ENCODE measurements at regions not wholly inside any gene's neighbourhood (a gene's known extent, or its start where the extent isn't known, plus 50 kb on each side); places are given as distances from the start of the nearest gene placed in this dataset.

DNA sequence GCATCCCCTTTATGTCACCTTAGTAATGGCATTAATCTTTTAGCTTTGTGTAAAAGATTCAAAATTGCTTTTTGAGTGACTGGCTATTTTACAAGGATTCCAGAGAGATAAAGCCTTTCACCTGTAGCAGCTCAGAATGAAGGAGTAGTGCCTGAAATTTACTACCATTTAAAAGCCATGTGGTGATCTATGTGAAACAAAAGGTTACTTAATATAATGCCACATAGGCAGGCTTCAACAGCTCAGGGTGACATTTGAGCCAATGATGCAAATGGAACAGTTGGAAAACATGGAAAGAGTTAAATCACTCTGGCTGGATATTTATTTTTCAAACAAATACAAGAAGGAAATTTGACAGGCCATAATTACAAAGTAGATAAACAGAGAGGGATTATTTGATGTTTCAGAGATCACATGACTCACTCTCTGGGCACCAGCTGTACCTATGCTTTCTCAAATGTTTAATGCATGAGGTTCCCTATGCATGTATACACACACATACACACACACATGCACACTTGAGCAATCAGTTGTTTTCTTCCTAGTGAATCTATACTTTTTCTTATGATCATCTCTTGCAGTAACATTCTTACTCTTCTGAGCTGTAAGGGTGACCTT lies 171.5 kb downstream of the ZMAT3 start:
- no peaks in the 10 kb centered on the region for H3K4me1 ChIP-seq (ENCODE audit: insufficient read depth, low read length)
- no peak overlapping the region for H2AK5ac ChIP-seq (ENCODE audit: insufficient read length, low read length)
- H3K27me3 ChIP-seq (ENCODE audit: insufficient read depth, low read length): no peaks in the 10 kb centered on the region
- no peak overlapping the region for H2BK12ac ChIP-seq (ENCODE audit: insufficient read length, low read depth, low read length)
- no peak overlapping the region for H2BK120ac ChIP-seq (ENCODE audit: low read depth, low read length, poor library complexity, severe bottlenecking)
- no peak overlapping the region for H3K56ac ChIP-seq (ENCODE audit: insufficient read length, low read depth, low read length)
- no peaks in the 10 kb centered on the region; a peak in 1 of 7 replicates for H3K36me3 Mint-ChIP-seq (ENCODE audit: insufficient read depth in 1 of 3, low read depth in 3 of 3)
- no peak overlapping the region for H3K18ac ChIP-seq (ENCODE audit: insufficient read length, low read depth, low read length)
- no peaks in the 10 kb centered on the region for H3K79me1 ChIP-seq (ENCODE audit: insufficient read depth, low read depth, low read length, poor library complexity, severe bottlenecking)
- no peak overlapping the region for H3T11ph ChIP-seq (ENCODE audit: low read length)
- no peaks in the 10 kb centered on the region for H3K9me3 Mint-ChIP-seq
- H4K20me1 ChIP-seq (ENCODE audit: control insufficient read depth, insufficient read depth, insufficient read length): no peaks in the 10 kb centered on the region
- no peaks in the 10 kb centered on the region for H3K4me1 Mint-ChIP-seq
- H3K27me3 Mint-ChIP-seq (ENCODE audit: low read depth): no peaks in the 10 kb centered on the region
- H3K9me3 ChIP-seq (ENCODE audit: control insufficient read depth, low read depth, low read length): no peaks in the 10 kb centered on the region
- H2BK15ac ChIP-seq (ENCODE audit: low read depth, low read length): no peak overlapping the region
- H2BK20ac ChIP-seq (ENCODE audit: low read depth, low read length, poor library complexity, severe bottlenecking): no peak overlapping the region
- no peak overlapping the region for H3K4me3 Mint-ChIP-seq
- no peak overlapping the region for H4K5ac ChIP-seq (ENCODE audit: insufficient read length, low read depth, low read length)
- no peak overlapping the region for H3K4ac ChIP-seq (ENCODE audit: low read depth, low read length)
- H3K23ac ChIP-seq (ENCODE audit: insufficient read length, low read depth, low read length): no peak overlapping the region
- no peaks in the 10 kb centered on the region for H3K23me2 ChIP-seq (ENCODE audit: insufficient read length, low read depth, low read length, poor library complexity, severe bottlenecking)
- H4K8ac ChIP-seq (replicated peaks; ENCODE audit: insufficient read length, low read depth, low read length): no peak overlapping the region
- TF ChIP-seq, protein P1, sequence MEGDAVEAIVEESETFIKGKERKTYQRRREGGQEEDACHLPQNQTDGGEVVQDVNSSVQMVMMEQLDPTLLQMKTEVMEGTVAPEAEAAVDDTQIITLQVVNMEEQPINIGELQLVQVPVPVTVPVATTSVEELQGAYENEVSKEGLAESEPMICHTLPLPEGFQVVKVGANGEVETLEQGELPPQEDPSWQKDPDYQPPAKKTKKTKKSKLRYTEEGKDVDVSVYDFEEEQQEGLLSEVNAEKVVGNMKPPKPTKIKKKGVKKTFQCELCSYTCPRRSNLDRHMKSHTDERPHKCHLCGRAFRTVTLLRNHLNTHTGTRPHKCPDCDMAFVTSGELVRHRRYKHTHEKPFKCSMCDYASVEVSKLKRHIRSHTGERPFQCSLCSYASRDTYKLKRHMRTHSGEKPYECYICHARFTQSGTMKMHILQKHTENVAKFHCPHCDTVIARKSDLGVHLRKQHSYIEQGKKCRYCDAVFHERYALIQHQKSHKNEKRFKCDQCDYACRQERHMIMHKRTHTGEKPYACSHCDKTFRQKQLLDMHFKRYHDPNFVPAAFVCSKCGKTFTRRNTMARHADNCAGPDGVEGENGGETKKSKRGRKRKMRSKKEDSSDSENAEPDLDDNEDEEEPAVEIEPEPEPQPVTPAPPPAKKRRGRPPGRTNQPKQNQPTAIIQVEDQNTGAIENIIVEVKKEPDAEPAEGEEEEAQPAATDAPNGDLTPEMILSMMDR (conservative IDR thresholded peaks at IDR 0.05): no peak
- no peak overlapping the region for H3K9ac ChIP-seq (ENCODE audit: extremely low read depth, insufficient read length, low read length)
- DNase-seq: no peak
- no peak overlapping the region for H2AFZ ChIP-seq (ENCODE audit: low read length)
- H3K27ac ChIP-seq (ENCODE audit: insufficient read length, low read depth, low read length): no peak overlapping the region
- H4K91ac ChIP-seq (ENCODE audit: insufficient read length, low read depth, low read length): no peak overlapping the region
- no peak overlapping the region for H3K4me2 ChIP-seq (ENCODE audit: insufficient read depth, insufficient read length, low read length)
- no peak overlapping the region for H3K27ac Mint-ChIP-seq
- H2BK5ac ChIP-seq (ENCODE audit: insufficient read length, low read length): no peak overlapping the region
- no peak overlapping the region for H3K14ac ChIP-seq (ENCODE audit: insufficient read depth, low read length)
- H3K79me2 ChIP-seq (ENCODE audit: insufficient read depth, low read length): no peaks in the 10 kb centered on the region

Measured in H9 (cell line).